ENCODE measurements at regions not wholly inside any gene's neighbourhood (a gene's known extent, or its start where the extent isn't known, plus 50 kb on each side); places are given as distances from the start of the nearest gene placed in this dataset.

GRCh38 chr13:108435393-108436149, 166.1 kb downstream of the TNFSF13B start:
- Histone ChIP-seq H4K20me1 (ENCODE audit: insufficient read depth, poor library complexity, severe bottlenecking) (no peaks in the 10 kb centered on the region), H3K9me3 (ENCODE audit: low read depth) (no peaks in the 10 kb centered on the region), H3K79me2 (no peaks in the 10 kb centered on the region), H3K27ac (no peak overlapping the region), H3K36me3 (replicated peaks; ENCODE audit: insufficient read depth, low read depth) (no peaks in the 10 kb centered on the region), H3K27me3 (no peaks in the 10 kb centered on the region), H3K9me2 (replicated peaks; ENCODE audit: insufficient read depth) (no peaks in the 10 kb centered on the region), H2AFZ (no peak overlapping the region), H3K4me1 (ENCODE audit: insufficient read depth) (no peaks in the 10 kb centered on the region), H3K4me2 (no peak overlapping the region), H3K4me3 (no peak overlapping the region)
- no peak for TF ChIP-seq EZH2 (IDR thresholded peaks at IDR 0.05; ENCODE audit: borderline replicate concordance)
- no peak for TF ChIP-seq CTCF (IDR thresholded peaks at IDR 0.05; ENCODE audit: poor library complexity)
- no peak for TF ChIP-seq EZH2phosphoT487 (IDR thresholded peaks at IDR 0.05; ENCODE audit: low read depth, severe bottlenecking, unreplicated experiment)
- DNase-seq (ENCODE audit: low spot score): no peak
- 77% methylated on average over 5 of the region's 5 CpGs for WGBS (ENCODE audit: low lambda C conversion rate, missing lambda C conversion rate)

- Histone ChIP-seq H3K4me2 (no peak overlapping the region), H3K4me3 (no peak overlapping the region), H3K79me2 (no peaks in the 10 kb centered on the region), H2AFZ (no peak overlapping the region), H3K4me1 (ENCODE audit: insufficient read depth) (no peaks in the 10 kb centered on the region), H3K9me2 (replicated peaks; ENCODE audit: insufficient read depth) (no peaks in the 10 kb centered on the region), H3K27ac (no peak overlapping the region), H3K36me3 (replicated peaks; ENCODE audit: insufficient read depth, low read depth) (no peaks in the 10 kb centered on the region), H3K9me3 (ENCODE audit: low read depth) (no peaks in the 10 kb centered on the region), H3K27me3 (no peaks in the 10 kb centered on the region), H4K20me1 (ENCODE audit: insufficient read depth, poor library complexity, severe bottlenecking) (no peaks in the 10 kb centered on the region)
- TF ChIP-seq CTCF (IDR thresholded peaks at IDR 0.05; ENCODE audit: poor library complexity): no peak
- TF ChIP-seq EZH2 (IDR thresholded peaks at IDR 0.05; ENCODE audit: borderline replicate concordance): no peak
- no peak for TF ChIP-seq EZH2phosphoT487 (IDR thresholded peaks at IDR 0.05; ENCODE audit: low read depth, severe bottlenecking, unreplicated experiment)
- WGBS (ENCODE audit: low lambda C conversion rate, missing lambda C conversion rate): 93% methylated on average over 2 of the region's 2 CpGs
- DNase-seq (ENCODE audit: low spot score): no peak
Measured at GRCh38 chr13:108437496-108437895, 168.0 kb downstream of the TNFSF13B start.

GRCh38 chr13:108439556-108439955, 170.0 kb downstream of the TNFSF13B start:
- H3K27ac ChIP-seq: no peak overlapping the region
- no peaks in the 10 kb centered on the region for H3K4me1 ChIP-seq (ENCODE audit: insufficient read depth)
- WGBS (ENCODE audit: low lambda C conversion rate, missing lambda C conversion rate): 84% methylated on average over 7 of the region's 7 CpGs
- no peak overlapping the region for H2AFZ ChIP-seq
- TF ChIP-seq EZH2phosphoT487 (IDR thresholded peaks at IDR 0.05; ENCODE audit: low read depth, severe bottlenecking, unreplicated experiment) (no peak), CTCF (IDR thresholded peaks at IDR 0.05; ENCODE audit: poor library complexity) (no peak), EZH2 (IDR thresholded peaks at IDR 0.05; ENCODE audit: borderline replicate concordance) (no peak)
- no peaks in the 10 kb centered on the region for H3K27me3 ChIP-seq
- H4K20me1 ChIP-seq (ENCODE audit: insufficient read depth, poor library complexity, severe bottlenecking): no peaks in the 10 kb centered on the region
- no peak overlapping the region for H3K4me3 ChIP-seq
- H3K79me2 ChIP-seq: no peaks in the 10 kb centered on the region
- no peak for DNase-seq (ENCODE audit: low spot score)
- no peaks in the 10 kb centered on the region for H3K36me3 ChIP-seq (replicated peaks; ENCODE audit: insufficient read depth, low read depth)
- H3K4me2 ChIP-seq: no peak overlapping the region
- H3K9me3 ChIP-seq (ENCODE audit: low read depth): no peaks in the 10 kb centered on the region
- H3K9me2 ChIP-seq (replicated peaks; ENCODE audit: insufficient read depth): no peaks in the 10 kb centered on the region
